A673 (cell line): ENCODE measurements at regions not wholly inside any gene's neighbourhood (a gene's known extent, or its start where the extent isn't known, plus 50 kb on each side); places are given as distances from the start of the nearest gene placed in this dataset.

Source experiments
- CTCF ChIP-seq: fragments of 300-800, 200-600 bp; sonication (generic); conservative IDR thresholded peaks from 2 replicates; pipeline ENCODE4 v1.5.1; 2017; ENCODE audit warnings: low read depth, mild to moderate bottlenecking, antibody characterized with exemption, low read length, moderate library complexity, mixed read lengths
- EZH2 ChIP-seq: fragments of 200-600 bp; sonication (generic); IDR thresholded peaks from 2 replicates; pipeline ENCODE4 v1.6.1; 2017; ENCODE audit warnings: borderline replicate concordance, low read depth, mild to moderate bottlenecking, mixed read lengths, antibody characterized with exemption, low read length; ENCODE audit not compliant: poor library complexity, severe bottlenecking

GRCh38 chr15:31840849-31841476 lies 189.4 kb upstream of the CHRNA7 start:
- TF ChIP-seq CTCF (no peak), EZH2 (no peak)
